Lower leg skin (tissue), 3 donors: ENCODE measurements at regions not wholly inside any gene's neighbourhood (a gene's known extent, or its start where the extent isn't known, plus 50 kb on each side); places are given as distances from the start of the nearest gene placed in this dataset.

Experiments used
- CTCF ChIP-seq, 3 donors: fragments of 450-650 bp; IDR thresholded peaks; one replicate each; pipeline ENCODE4 v1.5.1; 2016; ENCODE audit warnings: antibody characterized with exemption in 3 of 3, mild to moderate bottlenecking in 3 of 3, moderate library complexity in 2 of 3
- POLR2A ChIP-seq, 2 donors: fragments of 450-650 bp; IDR thresholded peaks; one replicate each; pipeline ENCODE4 v1.6.1; 2016 to 2017; ENCODE audit warnings: antibody characterized with exemption in 2 of 2, mild to moderate bottlenecking in 1 of 2, moderate library complexity in 1 of 2

DNA sequence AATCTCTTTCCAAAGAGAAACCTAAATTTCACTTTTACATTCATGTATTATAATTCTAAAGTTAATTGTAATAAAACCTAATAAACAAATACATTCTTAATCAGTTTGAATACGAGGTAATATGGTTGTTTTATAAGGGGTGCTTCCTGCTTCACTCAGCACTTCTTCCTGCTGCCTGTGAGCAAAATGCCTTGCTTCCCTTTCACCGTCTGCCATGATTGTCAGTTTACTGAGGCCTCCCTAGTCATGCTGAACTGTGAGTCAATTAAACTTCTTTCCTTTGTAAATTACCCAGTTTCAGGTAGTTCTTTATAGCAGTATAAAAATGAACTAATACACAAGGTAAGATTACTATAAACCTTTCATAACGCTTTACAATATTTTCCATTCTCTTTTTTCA lies 491.1 kb upstream of the LRRC7 start:
- TF ChIP-seq POLR2A (IDR thresholded peaks at IDR 0.05) (no peak), CTCF (IDR thresholded peaks at IDR 0.05) (no peak)
